Mesothelial cell of epicardium (in vitro differentiated cells): ENCODE measurements at regions not wholly inside any gene's neighbourhood (a gene's known extent, or its start where the extent isn't known, plus 50 kb on each side); places are given as distances from the start of the nearest gene placed in this dataset.
"Not testable (repeated sequence)": the region's sequence is repeated elsewhere in the genome, so short reads cannot be mapped to it uniquely, and the experiment has no call there.

Source experiments
- DNase-seq, 2 experiments: peaks; one replicate each; pipeline ENCODE4 v3.0.0; 2021; ENCODE audit warnings: low spot score in 2 of 2; ENCODE audit not compliant: unreplicated experiment in 2 of 2
- H3K27ac Mint-ChIP-seq: 2 replicates; pipeline ENCODE4 v1.8.0; 2021; ENCODE audit warnings: mixed read lengths
- H3K27me3 Mint-ChIP-seq: 2 replicates; pipeline ENCODE4 v1.8.0; 2021; ENCODE audit warnings: low read depth, mixed read lengths
- H3K36me3 Mint-ChIP-seq: 2 replicates; pipeline ENCODE4 v1.8.0; 2021; ENCODE audit warnings: mixed read lengths
- H3K4me1 Mint-ChIP-seq: 2 replicates; pipeline ENCODE4 v1.8.0; 2021; ENCODE audit warnings: mixed read lengths
- H3K4me3 Mint-ChIP-seq: 2 replicates; pipeline ENCODE4 v1.8.0; 2021; ENCODE audit warnings: mild to moderate bottlenecking, moderate library complexity, mixed read lengths
- H3K9me3 Mint-ChIP-seq: 2 replicates; pipeline ENCODE4 v1.8.0; 2021; ENCODE audit warnings: mixed read lengths
- CTCF ChIP-seq: fragments of 200-600 bp; sonication (generic); IDR thresholded peaks from one replicate; pipeline ENCODE4 v1.5.0; 2021; ENCODE audit warnings: antibody characterized with exemption; ENCODE audit not compliant: unreplicated experiment

- peaks cover 57% of the 10 kb centered on the region for H3K9me3 Mint-ChIP-seq
- no peak overlapping the region for H3K4me3 Mint-ChIP-seq
- H3K27ac Mint-ChIP-seq = no peak overlapping the region
- H3K27me3 Mint-ChIP-seq = no peaks in the 10 kb centered on the region
- H3K4me1 Mint-ChIP-seq = peaks cover 30% of the 10 kb centered on the region
- peaks cover 36% of the 10 kb centered on the region for H3K36me3 Mint-ChIP-seq
- no peak for DNase-seq
- no peak for TF ChIP-seq CTCF
These were observed 230.8 kb downstream of the ADAMTS15 start for GRCh38 chr11:130679247-130679646.

- not testable (repeated sequence) for DNase-seq, H3K4me3 Mint-ChIP-seq, H3K27me3 Mint-ChIP-seq, H3K4me1 Mint-ChIP-seq, H3K27ac Mint-ChIP-seq
- Mint-ChIP-seq H3K36me3 (peaks cover 38% of the 10 kb centered on the region), H3K9me3 (peaks cover 77% of the 10 kb centered on the region)
These were observed 233.8 kb downstream of the SNX19 start for GRCh38 chr11:130682471-130682870.

GRCh38 chr11:130689222-130689908 is 226.9 kb downstream of the SNX19 start:
- Mint-ChIP-seq H3K4me1 (peaks cover 16% of the 10 kb centered on the region), H3K27me3 (no peaks in the 10 kb centered on the region), H3K4me3 (no peak overlapping the region), H3K27ac (peak overlapping the region; percentile 25), H3K36me3 (peaks cover 2% of the 10 kb centered on the region), H3K9me3 (peaks cover 25% of the 10 kb centered on the region)
- TF ChIP-seq CTCF = no peak
- no peak for DNase-seq

GRCh38 chr11:130691581-130691980 is 224.7 kb downstream of the SNX19 start:
- no peak for DNase-seq
- no peak overlapping the region for H3K27ac Mint-ChIP-seq
- no peak overlapping the region for H3K4me3 Mint-ChIP-seq
- H3K36me3 Mint-ChIP-seq = peaks cover 2% of the 10 kb centered on the region
- no peak for TF ChIP-seq CTCF
- peaks cover 9% of the 10 kb centered on the region for H3K9me3 Mint-ChIP-seq
- no peaks in the 10 kb centered on the region for H3K27me3 Mint-ChIP-seq
- peaks cover 21% of the 10 kb centered on the region for H3K4me1 Mint-ChIP-seq

GRCh38 chr11:130692220-130692619 is 224.1 kb downstream of the SNX19 start:
- Mint-ChIP-seq H3K36me3 (peaks cover under 1% of the 10 kb centered on the region), H3K4me3 (no peak overlapping the region), H3K27ac (no peak overlapping the region), H3K4me1 (peaks cover 21% of the 10 kb centered on the region), H3K9me3 (peaks cover 8% of the 10 kb centered on the region), H3K27me3 (no peaks in the 10 kb centered on the region)
- no peak for DNase-seq
- TF ChIP-seq CTCF = no peak

GRCh38 chr11:130693543-130693942 is 222.7 kb downstream of the SNX19 start:
- Mint-ChIP-seq H3K36me3 (no peaks in the 10 kb centered on the region), H3K27me3 (no peaks in the 10 kb centered on the region)
- no peak for DNase-seq

More at GRCh38 chr11:130693543-130693942, 222.7 kb downstream of the SNX19 start:
- TF ChIP-seq CTCF = no peak
- no peak overlapping the region for H3K4me3 Mint-ChIP-seq
- no peak overlapping the region for H3K27ac Mint-ChIP-seq
- H3K9me3 Mint-ChIP-seq = peaks cover 6% of the 10 kb centered on the region
- H3K4me1 Mint-ChIP-seq = peaks cover 21% of the 10 kb centered on the region
